ENCODE measurements at regions not wholly inside any gene's neighbourhood (a gene's known extent, or its start where the extent isn't known, plus 50 kb on each side); places are given as distances from the start of the nearest gene placed in this dataset.

GRCh38 chr12:4985820-4986219 lies 57.9 kb upstream of the KCNA5 start (continued):
- TF ChIP-seq ZBTB40 (IDR thresholded peaks at IDR 0.05; ENCODE audit: borderline replicate concordance) (no peak), BCL3 (IDR thresholded peaks at IDR 0.05; ENCODE audit: borderline replicate concordance, insufficient read depth, low read depth, low read length, poor library complexity, severe bottlenecking) (no peak), TCF7 (IDR thresholded peaks at IDR 0.05; ENCODE audit: borderline replicate concordance) (no peak), MEF2B (IDR thresholded peaks at IDR 0.05; ENCODE audit: partially characterized antibody, poor library complexity, severe bottlenecking) (peak; percentile 14), RBBP5 (conservative IDR thresholded peaks at IDR 0.05) (no peak), BCL11A (IDR thresholded peaks at IDR 0.05; ENCODE audit: low read depth, low read length) (peak; percentile 63), NFYA (IDR thresholded peaks at IDR 0.05; ENCODE audit: borderline replicate concordance, low read depth, low read length) (no peak), NKRF (conservative IDR thresholded peaks at IDR 0.05) (no peak), NR2F1 (conservative IDR thresholded peaks at IDR 0.05) (peak; percentile 95), RAD21 (IDR thresholded peaks at IDR 0.05; ENCODE audit: insufficient read depth, low read depth, low read length) (no peak), GABPA (IDR thresholded peaks at IDR 0.05; ENCODE audit: low read depth) (no peak), TARDBP (IDR thresholded peaks at IDR 0.05; ENCODE audit: borderline replicate concordance) (no peak)
- TF ChIP-seq, protein P1, sequence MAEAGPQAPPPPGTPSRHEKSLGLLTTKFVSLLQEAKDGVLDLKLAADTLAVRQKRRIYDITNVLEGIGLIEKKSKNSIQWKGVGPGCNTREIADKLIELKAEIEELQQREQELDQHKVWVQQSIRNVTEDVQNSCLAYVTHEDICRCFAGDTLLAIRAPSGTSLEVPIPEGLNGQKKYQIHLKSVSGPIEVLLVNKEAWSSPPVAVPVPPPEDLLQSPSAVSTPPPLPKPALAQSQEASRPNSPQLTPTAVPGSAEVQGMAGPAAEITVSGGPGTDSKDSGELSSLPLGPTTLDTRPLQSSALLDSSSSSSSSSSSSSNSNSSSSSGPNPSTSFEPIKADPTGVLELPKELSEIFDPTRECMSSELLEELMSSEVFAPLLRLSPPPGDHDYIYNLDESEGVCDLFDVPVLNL (IDR thresholded peaks at IDR 0.05; ENCODE audit: low read depth, low read length), result no peak
- TF ChIP-seq, protein P2, sequence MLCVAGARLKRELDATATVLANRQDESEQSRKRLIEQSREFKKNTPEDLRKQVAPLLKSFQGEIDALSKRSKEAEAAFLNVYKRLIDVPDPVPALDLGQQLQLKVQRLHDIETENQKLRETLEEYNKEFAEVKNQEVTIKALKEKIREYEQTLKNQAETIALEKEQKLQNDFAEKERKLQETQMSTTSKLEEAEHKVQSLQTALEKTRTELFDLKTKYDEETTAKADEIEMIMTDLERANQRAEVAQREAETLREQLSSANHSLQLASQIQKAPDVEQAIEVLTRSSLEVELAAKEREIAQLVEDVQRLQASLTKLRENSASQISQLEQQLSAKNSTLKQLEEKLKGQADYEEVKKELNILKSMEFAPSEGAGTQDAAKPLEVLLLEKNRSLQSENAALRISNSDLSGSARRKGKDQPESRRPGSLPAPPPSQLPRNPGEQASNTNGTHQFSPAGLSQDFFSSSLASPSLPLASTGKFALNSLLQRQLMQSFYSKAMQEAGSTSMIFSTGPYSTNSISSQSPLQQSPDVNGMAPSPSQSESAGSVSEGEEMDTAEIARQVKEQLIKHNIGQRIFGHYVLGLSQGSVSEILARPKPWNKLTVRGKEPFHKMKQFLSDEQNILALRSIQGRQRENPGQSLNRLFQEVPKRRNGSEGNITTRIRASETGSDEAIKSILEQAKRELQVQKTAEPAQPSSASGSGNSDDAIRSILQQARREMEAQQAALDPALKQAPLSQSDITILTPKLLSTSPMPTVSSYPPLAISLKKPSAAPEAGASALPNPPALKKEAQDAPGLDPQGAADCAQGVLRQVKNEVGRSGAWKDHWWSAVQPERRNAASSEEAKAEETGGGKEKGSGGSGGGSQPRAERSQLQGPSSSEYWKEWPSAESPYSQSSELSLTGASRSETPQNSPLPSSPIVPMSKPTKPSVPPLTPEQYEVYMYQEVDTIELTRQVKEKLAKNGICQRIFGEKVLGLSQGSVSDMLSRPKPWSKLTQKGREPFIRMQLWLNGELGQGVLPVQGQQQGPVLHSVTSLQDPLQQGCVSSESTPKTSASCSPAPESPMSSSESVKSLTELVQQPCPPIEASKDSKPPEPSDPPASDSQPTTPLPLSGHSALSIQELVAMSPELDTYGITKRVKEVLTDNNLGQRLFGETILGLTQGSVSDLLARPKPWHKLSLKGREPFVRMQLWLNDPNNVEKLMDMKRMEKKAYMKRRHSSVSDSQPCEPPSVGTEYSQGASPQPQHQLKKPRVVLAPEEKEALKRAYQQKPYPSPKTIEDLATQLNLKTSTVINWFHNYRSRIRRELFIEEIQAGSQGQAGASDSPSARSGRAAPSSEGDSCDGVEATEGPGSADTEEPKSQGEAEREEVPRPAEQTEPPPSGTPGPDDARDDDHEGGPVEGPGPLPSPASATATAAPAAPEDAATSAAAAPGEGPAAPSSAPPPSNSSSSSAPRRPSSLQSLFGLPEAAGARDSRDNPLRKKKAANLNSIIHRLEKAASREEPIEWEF (IDR thresholded peaks at IDR 0.05; ENCODE audit: insufficient replicate concordance, low read depth, low read length), result no peak
- TF ChIP-seq, protein P3, sequence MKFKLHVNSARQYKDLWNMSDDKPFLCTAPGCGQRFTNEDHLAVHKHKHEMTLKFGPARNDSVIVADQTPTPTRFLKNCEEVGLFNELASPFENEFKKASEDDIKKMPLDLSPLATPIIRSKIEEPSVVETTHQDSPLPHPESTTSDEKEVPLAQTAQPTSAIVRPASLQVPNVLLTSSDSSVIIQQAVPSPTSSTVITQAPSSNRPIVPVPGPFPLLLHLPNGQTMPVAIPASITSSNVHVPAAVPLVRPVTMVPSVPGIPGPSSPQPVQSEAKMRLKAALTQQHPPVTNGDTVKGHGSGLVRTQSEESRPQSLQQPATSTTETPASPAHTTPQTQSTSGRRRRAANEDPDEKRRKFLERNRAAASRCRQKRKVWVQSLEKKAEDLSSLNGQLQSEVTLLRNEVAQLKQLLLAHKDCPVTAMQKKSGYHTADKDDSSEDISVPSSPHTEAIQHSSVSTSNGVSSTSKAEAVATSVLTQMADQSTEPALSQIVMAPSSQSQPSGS (IDR thresholded peaks at IDR 0.05; ENCODE audit: low read length), result no peak

Data from GM12878 (cell line).